ENCODE measurements at regions not wholly inside any gene's neighbourhood (a gene's known extent, or its start where the extent isn't known, plus 50 kb on each side); places are given as distances from the start of the nearest gene placed in this dataset.

DNA sequence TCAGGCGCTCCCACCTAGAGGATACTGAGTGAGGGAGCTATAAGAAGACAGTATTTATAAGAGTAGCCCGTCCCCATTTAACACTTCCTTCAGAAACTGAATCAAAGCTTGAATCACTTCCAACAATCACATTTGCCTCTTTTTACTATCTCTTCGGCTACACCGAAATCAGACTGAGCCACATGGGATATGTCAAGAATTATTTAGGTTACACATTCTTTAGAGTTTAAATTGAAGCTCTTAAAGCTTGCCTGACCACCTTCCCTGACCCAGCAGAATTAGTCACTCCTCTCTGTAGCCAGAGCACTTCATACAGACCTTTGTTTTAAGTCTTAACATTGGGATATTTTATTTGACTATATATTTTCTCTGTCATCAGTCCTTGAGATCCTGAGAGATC lies 163.7 kb downstream of the MAFB start:
- TF ChIP-seq, protein P1, sequence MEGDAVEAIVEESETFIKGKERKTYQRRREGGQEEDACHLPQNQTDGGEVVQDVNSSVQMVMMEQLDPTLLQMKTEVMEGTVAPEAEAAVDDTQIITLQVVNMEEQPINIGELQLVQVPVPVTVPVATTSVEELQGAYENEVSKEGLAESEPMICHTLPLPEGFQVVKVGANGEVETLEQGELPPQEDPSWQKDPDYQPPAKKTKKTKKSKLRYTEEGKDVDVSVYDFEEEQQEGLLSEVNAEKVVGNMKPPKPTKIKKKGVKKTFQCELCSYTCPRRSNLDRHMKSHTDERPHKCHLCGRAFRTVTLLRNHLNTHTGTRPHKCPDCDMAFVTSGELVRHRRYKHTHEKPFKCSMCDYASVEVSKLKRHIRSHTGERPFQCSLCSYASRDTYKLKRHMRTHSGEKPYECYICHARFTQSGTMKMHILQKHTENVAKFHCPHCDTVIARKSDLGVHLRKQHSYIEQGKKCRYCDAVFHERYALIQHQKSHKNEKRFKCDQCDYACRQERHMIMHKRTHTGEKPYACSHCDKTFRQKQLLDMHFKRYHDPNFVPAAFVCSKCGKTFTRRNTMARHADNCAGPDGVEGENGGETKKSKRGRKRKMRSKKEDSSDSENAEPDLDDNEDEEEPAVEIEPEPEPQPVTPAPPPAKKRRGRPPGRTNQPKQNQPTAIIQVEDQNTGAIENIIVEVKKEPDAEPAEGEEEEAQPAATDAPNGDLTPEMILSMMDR (IDR thresholded peaks at IDR 0.05; ENCODE audit: unreplicated experiment): no peak
- Mint-ChIP-seq H3K9me3 (ENCODE audit: low read depth) (peaks cover 4% of the 10 kb centered on the region), H3K27me3 (peaks cover 3% of the 10 kb centered on the region), H3K36me3 (ENCODE audit: insufficient read depth) (no peaks in the 10 kb centered on the region), H3K27ac (no peak overlapping the region), H3K4me3 (ENCODE audit: low read depth) (no peak overlapping the region), H3K4me1 (ENCODE audit: low read depth) (peaks cover 2% of the 10 kb centered on the region)
- no peak for DNase-seq (ENCODE audit: low spot score, unreplicated experiment)

DNA sequence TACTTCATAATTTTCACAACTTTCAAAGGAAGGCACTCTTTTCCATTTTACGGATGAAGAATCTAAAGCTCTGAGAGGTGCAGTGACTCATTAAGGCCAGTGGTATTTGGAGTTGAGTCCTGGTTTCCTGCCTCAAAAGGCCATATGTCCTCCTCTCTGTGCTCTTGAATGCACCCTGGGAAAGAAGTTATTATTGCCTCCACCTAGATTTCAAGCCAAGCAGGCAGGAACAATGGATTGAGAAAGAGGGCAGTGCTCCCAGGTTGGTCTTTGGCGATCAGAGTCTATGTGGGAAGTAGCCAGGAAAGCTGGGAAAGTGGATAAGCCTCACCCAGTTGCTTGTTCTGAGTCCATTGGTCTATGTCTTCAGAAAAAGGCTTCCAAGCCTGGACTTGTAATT lies 165.0 kb downstream of the MAFB start:
- Mint-ChIP-seq H3K4me3 (ENCODE audit: low read depth) (no peak overlapping the region), H3K9me3 (ENCODE audit: low read depth) (peaks cover 4% of the 10 kb centered on the region), H3K4me1 (ENCODE audit: low read depth) (peaks cover 2% of the 10 kb centered on the region), H3K27me3 (peaks cover 7% of the 10 kb centered on the region), H3K36me3 (ENCODE audit: insufficient read depth) (no peaks in the 10 kb centered on the region), H3K27ac (no peak overlapping the region)
- TF ChIP-seq, protein P1 (IDR thresholded peaks at IDR 0.05; ENCODE audit: unreplicated experiment): no peak
- no peak for DNase-seq (ENCODE audit: low spot score, unreplicated experiment)

DNA sequence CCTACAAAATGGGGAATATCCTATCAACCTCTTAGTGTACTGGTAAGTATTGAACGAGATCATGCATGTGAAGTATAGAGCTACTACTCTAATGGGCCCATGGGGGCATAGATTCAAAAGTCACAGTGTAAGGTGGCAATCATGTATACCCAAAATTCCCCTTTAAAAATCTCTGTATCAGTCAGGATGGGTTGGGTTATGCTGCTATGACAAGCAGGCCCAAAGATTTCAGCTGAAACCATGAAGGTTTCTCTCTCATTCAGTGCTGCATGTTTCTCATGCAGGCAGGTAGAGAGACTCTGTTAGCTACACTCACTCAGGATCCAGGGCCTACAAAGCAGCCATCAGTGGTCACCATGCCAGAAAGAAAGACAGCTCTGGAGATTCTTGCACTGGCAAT lies 166.6 kb downstream of the MAFB start:
- TF ChIP-seq, protein P1 (IDR thresholded peaks at IDR 0.05; ENCODE audit: unreplicated experiment): no peak
- Mint-ChIP-seq H3K27me3 (peaks cover 22% of the 10 kb centered on the region), H3K27ac (no peak overlapping the region), H3K4me1 (ENCODE audit: low read depth) (peaks cover 2% of the 10 kb centered on the region), H3K9me3 (ENCODE audit: low read depth) (peaks cover 4% of the 10 kb centered on the region), H3K4me3 (ENCODE audit: low read depth) (no peak overlapping the region), H3K36me3 (ENCODE audit: insufficient read depth) (no peaks in the 10 kb centered on the region)
- DNase-seq (ENCODE audit: low spot score, unreplicated experiment): no peak

DNA sequence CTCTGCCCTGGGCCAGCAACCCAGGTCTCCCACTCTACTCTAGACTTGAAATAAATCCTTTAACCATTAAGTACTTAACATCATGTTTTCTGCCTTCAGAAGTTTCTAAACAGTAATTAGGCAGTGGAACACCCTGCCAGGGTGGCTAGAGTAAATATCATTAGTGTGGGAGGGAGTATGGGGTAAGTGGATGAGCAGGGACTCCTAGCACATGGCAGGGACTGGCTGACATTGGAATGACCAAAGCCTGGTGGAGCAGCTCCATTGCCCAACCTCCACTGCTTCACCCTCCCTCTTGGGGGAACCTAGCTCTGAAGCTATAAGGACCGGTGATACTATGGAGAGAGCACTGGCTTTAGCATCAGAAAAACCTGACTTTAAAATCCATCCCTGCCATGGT lies 167.1 kb downstream of the MAFB start:
- H3K36me3 Mint-ChIP-seq (ENCODE audit: insufficient read depth): no peaks in the 10 kb centered on the region
- H3K27ac Mint-ChIP-seq: no peak overlapping the region
- peaks cover 22% of the 10 kb centered on the region for H3K27me3 Mint-ChIP-seq
- peaks cover 2% of the 10 kb centered on the region for H3K4me1 Mint-ChIP-seq (ENCODE audit: low read depth)
- TF ChIP-seq, protein P1 (IDR thresholded peaks at IDR 0.05; ENCODE audit: unreplicated experiment): no peak
- peaks cover 4% of the 10 kb centered on the region for H3K9me3 Mint-ChIP-seq (ENCODE audit: low read depth)
- no peak overlapping the region for H3K4me3 Mint-ChIP-seq (ENCODE audit: low read depth)
- DNase-seq (ENCODE audit: low spot score, unreplicated experiment): no peak

DNA sequence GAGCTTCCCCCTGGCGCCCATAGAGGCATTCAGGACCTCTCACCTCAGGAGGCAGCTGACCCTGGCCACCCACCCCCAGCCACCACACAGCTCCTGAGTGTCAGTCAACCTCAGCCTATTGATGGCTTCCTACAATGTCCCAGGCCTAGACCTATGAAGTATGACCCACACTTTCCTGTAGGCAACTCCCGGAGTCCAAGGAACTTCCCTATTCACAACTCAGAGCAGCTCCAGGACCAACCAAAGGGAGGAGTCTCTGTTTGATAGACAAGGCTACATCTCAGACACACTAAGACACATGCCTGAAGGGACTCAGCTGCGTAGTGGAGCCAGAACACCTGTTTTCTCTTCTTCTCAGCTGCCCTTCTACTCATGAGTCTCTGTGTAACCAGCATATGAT lies 169.1 kb downstream of the MAFB start:
- peaks cover 2% of the 10 kb centered on the region for H3K4me1 Mint-ChIP-seq (ENCODE audit: low read depth)

More for the DNA sequence above, 169.1 kb downstream of the MAFB start:
- Mint-ChIP-seq H3K27me3 (peaks cover 26% of the 10 kb centered on the region), H3K27ac (no peak overlapping the region), H3K4me3 (ENCODE audit: low read depth) (no peak overlapping the region), H3K9me3 (ENCODE audit: low read depth) (peaks cover 4% of the 10 kb centered on the region), H3K36me3 (ENCODE audit: insufficient read depth) (no peaks in the 10 kb centered on the region)
- TF ChIP-seq, protein P1 (IDR thresholded peaks at IDR 0.05; ENCODE audit: unreplicated experiment): no peak
- no peak for DNase-seq (ENCODE audit: low spot score, unreplicated experiment)

Measured in progenitor cell of endocrine pancreas (in vitro differentiated cells).